ENCODE measurements at regions not wholly inside any gene's neighbourhood (a gene's known extent, or its start where the extent isn't known, plus 50 kb on each side); places are given as distances from the start of the nearest gene placed in this dataset.

DNA sequence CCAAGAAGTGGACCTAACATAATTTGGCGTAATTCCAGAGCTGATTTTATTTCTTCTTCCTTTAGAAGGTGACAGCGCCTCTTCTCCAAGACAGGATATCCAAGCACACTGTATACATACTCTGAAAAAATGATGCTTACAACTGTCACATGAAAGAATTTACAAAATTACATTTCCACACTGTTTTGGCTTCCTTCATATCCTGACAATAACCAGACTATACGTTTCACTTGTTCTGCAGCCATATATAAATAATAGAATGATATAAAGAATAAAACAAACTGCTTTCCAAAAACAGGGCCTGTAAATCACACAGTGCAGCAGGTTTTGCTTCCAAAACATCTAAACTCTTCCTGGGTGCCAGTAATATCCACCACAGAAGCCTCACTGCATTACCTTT lies 141.6 kb downstream of the FBXO8 start:
- no peaks in the 10 kb centered on the region for H3K4me1 Mint-ChIP-seq
- peaks cover 0 to 2% (median 0%) of the 10 kb centered on the region in 3 donors for H3K27me3 Mint-ChIP-seq (ENCODE audit: low read depth in 3 of 3)
- H3K4me3 Mint-ChIP-seq = no peak overlapping the region
- no peaks in the 10 kb centered on the region for H3K36me3 Mint-ChIP-seq
- no peak for DNase-seq
- no peak overlapping the region for H3K27ac Mint-ChIP-seq
- peaks cover 0 to 5% (median 0%) of the 10 kb centered on the region in 6 donors for H3K9me3 Mint-ChIP-seq

DNA sequence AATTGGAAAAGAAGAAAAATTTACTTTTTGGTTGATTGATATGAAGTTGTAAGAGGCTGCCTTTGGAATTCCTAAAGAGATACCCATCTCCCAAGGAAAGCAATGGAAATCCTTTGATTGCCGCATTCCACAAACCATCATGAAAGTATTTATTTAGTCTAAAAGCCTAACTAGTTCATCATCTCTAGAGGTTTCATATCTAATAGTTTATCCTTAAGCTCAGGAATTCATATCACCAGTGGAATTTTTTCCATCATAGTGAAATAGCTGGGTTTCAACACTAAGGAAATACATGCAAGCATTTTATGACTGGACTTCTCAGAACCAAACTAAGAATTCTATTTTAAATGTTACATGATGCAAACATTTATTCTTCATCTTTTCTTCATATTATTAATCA lies 144.9 kb downstream of the FBXO8 start:
- Mint-ChIP-seq H3K4me3 (no peak overlapping the region), H3K4me1 (no peaks in the 10 kb centered on the region), H3K27me3 (ENCODE audit: low read depth in 3 of 3) (peaks cover 0 to 2% (median 2%) of the 10 kb centered on the region in 3 donors), H3K27ac (no peak overlapping the region), H3K36me3 (no peaks in the 10 kb centered on the region), H3K9me3 (peaks cover 0 to 6% (median 0%) of the 10 kb centered on the region in 6 donors)
- DNase-seq = no peak

DNA sequence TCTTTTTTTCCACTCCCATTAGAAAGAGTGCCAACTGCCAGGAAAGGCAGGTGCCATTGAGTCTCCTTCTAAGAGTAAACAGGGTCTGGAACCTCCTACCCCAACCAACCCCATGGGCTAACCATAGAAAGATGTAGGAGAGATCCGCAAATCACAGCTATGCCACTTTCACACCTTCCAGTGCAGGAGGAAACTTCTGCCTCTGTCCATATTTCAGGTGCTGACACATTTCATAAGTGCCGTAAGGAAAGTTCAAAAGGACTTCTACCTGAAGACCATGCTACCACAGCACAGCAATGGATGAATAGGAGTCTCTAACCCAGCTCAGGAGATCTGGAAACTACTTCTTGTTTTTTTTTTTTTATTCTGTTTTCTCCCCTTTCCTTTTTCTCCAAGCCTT lies 145.8 kb downstream of the FBXO8 start:
- Mint-ChIP-seq H3K27me3 (ENCODE audit: low read depth in 3 of 3) (peaks cover 0 to 2% (median 2%) of the 10 kb centered on the region in 3 donors), H3K9me3 (peaks cover 0 to 6% (median 0%) of the 10 kb centered on the region in 6 donors), H3K4me1 (no peaks in the 10 kb centered on the region), H3K4me3 (no peak overlapping the region), H3K27ac (no peak overlapping the region), H3K36me3 (no peaks in the 10 kb centered on the region)
- DNase-seq = no peak

DNA sequence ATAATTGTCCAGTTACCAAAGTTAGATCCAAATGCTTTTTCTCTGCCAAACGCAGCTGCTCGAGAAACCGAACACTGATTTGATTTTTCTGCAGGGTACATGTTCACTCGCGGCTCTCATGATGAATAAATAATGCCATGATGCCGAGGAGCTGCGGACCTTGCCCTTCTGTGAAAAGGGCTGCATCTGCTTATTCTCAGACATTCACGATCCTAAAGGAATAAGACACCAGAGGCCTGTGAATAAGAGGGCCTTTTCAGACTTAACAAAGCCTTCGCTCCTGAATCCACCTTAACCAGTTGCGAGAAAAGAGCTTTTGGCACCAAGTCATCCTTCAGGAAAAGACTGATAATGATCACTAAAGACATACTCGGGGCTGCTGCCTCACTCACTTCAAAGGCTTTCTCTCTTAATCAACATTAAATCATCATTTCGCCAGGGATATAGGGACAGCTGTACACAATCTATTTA lies 147.5 kb downstream of the FBXO8 start:
- no peaks in the 10 kb centered on the region for H3K4me1 Mint-ChIP-seq
- peaks cover 0 to 4% (median 2%) of the 10 kb centered on the region in 3 donors for H3K27me3 Mint-ChIP-seq (ENCODE audit: low read depth in 3 of 3)
- DNase-seq = no peak
- H3K27ac Mint-ChIP-seq = no peak overlapping the region
- no peak overlapping the region for H3K4me3 Mint-ChIP-seq
- H3K36me3 Mint-ChIP-seq = no peaks in the 10 kb centered on the region
- peaks cover 0 to 6% (median under 1%) of the 10 kb centered on the region in 6 donors for H3K9me3 Mint-ChIP-seq

DNA sequence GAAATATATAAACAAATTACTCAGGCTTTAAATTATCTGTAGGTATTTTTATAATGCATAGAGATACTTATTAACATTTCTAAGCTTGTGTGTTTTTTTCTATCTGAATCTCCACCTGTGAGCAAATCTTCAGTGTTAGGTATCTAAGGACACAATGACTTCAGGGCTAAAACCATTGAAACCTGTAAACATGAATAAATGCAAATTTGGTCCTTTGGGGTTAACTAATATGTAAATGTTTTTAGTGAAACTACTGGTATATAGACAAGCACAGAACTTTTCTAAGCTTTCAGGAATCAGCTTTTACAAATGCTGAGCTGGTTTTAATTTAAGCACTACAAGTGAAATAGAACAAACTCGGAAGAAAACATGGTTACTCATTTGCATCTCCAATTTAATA lies 147.9 kb downstream of the FBXO8 start:
- Mint-ChIP-seq H3K4me1 (no peaks in the 10 kb centered on the region), H3K9me3 (peaks cover 0 to 6% (median under 1%) of the 10 kb centered on the region in 6 donors), H3K4me3 (no peak overlapping the region), H3K36me3 (no peaks in the 10 kb centered on the region), H3K27ac (no peak overlapping the region), H3K27me3 (ENCODE audit: low read depth in 3 of 3) (peaks cover 0 to 4% (median 2%) of the 10 kb centered on the region in 3 donors)
- no peak for DNase-seq

DNA sequence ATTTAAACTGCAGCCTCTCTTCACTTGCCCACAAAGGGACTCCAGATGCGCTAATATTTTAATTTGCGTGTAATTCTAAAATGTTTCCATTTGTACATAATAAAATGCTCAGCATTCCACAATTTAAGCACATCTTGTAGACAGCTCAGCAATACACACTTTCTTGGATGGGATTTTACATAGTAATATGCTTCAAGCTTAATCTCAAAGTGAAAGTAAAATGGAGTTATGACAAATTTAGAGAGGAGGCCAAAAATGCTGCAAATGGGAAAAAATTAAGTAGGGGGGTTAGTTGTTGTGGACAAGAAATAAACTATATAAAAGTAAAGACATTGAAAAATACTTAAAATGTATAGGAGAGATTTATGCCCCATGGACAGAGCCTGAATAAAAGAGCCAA lies 149.1 kb downstream of the FBXO8 start:
- H3K9me3 Mint-ChIP-seq = peaks cover 0 to 6% (median 2%) of the 10 kb centered on the region in 6 donors
- no peak overlapping the region for H3K4me3 Mint-ChIP-seq
- H3K4me1 Mint-ChIP-seq = no peaks in the 10 kb centered on the region

DNA sequence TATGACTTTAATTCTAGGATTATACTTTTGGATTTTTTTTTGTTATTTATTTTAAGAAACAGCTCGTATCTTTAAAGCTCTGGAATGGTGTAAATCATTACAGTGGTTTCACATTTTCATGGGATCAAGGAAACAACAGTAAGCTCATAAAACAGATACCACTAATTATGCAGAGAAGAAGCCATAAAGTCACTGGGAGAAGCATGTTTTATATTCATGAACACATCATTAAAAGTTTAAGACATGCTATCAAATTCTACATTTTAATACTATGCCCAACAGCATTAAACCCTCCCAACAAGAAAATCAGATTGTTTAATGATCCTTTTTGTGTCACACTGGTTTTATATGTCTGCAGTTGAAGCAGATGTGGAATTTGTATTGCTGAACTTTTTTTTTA lies 149.9 kb downstream of the FBXO8 start:
- peaks cover 0 to 6% (median 2%) of the 10 kb centered on the region in 6 donors for H3K9me3 Mint-ChIP-seq
- H3K36me3 Mint-ChIP-seq = no peaks in the 10 kb centered on the region
- H3K4me3 Mint-ChIP-seq = no peak overlapping the region
- peaks cover 0 to 5% (median 2%) of the 10 kb centered on the region in 3 donors for H3K27me3 Mint-ChIP-seq (ENCODE audit: low read depth in 3 of 3)
- H3K4me1 Mint-ChIP-seq = no peaks in the 10 kb centered on the region
- no peak for DNase-seq
- no peak overlapping the region for H3K27ac Mint-ChIP-seq

More for the DNA sequence above, 149.1 kb downstream of the FBXO8 start:
- no peak for DNase-seq
- Mint-ChIP-seq H3K36me3 (no peaks in the 10 kb centered on the region), H3K27ac (no peak overlapping the region), H3K27me3 (ENCODE audit: low read depth in 3 of 3) (peaks cover 0 to 5% (median 2%) of the 10 kb centered on the region in 3 donors)

DNA sequence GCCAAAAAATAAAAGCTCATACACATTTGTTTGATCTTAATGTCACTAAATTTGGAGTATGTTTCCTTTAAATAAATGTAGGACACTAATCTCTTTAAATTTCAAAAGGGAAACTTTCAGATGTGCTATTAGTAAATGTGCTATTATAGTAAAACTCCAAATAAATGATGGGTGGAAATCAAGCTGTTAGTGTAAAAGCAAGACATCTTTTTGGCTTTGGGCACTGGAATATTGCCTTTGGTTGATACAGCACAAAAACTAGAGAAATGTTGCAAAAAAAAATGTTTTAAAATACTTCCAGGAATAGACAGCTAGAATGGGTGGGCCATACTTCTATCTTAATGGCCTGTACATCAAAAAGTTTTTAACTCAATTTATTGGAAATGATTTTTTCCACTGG lies 151.6 kb downstream of the FBXO8 start:
- peaks cover 0 to 6% (median 2%) of the 10 kb centered on the region in 6 donors for H3K9me3 Mint-ChIP-seq
- H3K4me3 Mint-ChIP-seq = no peak overlapping the region
- no peak for DNase-seq
- peaks cover 0 to 7% (median 2%) of the 10 kb centered on the region in 3 donors for H3K27me3 Mint-ChIP-seq (ENCODE audit: low read depth in 3 of 3)
- no peak overlapping the region for H3K27ac Mint-ChIP-seq
- H3K36me3 Mint-ChIP-seq = no peaks in the 10 kb centered on the region
- H3K4me1 Mint-ChIP-seq = no peaks in the 10 kb centered on the region

DNA sequence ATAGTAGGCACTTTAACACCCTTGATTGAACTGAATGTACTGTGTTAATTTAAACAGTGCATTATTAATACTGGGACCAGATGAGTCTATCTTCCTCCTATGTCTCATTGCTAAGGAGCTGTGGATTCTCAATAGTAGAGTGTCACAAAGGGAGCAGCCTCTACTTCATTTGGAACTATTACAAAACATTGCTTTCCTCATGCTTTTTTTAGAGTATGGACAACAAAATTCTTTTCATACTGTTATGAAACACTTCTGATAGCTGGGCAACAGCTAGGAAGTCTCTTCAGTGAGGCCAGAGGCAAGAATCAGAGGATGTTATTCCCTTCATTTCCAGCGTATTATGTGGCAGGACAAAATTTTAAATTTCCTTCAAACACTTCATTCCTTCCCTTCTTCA lies 160.8 kb downstream of the FBXO8 start:
- no peak overlapping the region for H3K27ac Mint-ChIP-seq
- peaks cover 0 to 2% of the 10 kb centered on the region in 2 donors for H3K4me1 Mint-ChIP-seq
- no peak overlapping the region for H3K4me3 Mint-ChIP-seq
- DNase-seq = no peak
- H3K36me3 Mint-ChIP-seq = no peaks in the 10 kb centered on the region
- H3K27me3 Mint-ChIP-seq (ENCODE audit: low read depth in 3 of 3) = peaks cover 2 to 18% (median 9%) of the 10 kb centered on the region in 3 donors
- H3K9me3 Mint-ChIP-seq = peaks cover 0 to 3% (median 0%) of the 10 kb centered on the region in 6 donors

DNA sequence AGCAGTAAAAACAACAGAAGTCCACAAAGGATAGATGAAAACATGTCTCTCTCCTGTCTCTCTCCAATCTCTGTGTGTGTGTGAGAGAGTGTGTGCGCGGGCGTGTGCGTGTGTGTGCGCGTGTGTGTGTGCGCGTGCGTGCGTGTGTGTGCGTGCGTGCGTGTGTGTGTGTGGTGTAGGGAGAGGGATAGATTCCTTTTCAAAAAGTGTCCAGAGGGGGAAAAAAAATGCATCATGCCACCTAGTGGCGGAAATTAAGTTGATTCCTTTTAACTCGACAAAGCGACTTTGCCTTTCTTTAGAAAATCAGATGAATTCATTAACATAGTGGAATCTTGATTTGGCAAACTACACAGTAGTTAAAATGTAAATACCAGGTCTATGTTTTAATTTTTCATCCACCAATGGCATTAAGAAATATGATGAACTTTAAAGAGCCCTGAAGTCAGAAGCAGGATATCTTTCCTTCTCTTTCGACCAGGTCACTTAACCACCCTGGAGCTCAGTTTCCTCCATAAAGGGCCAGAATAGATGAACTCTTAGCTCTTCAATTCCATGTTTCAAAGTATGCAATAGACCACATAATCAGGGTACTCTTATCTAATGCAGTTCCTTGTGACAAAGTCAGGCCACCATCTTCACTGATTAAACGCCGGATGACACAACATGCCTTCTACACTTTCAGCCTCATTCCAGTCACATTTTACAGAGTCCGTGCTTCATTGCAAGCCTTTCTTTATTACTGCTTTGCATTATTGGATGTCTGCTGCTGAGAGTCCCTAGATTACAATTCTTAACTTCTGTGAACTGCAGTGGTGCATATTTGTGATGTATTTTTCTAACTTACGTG lies 162.8 kb downstream of the FBXO8 start:
- no peak overlapping the region for H3K27ac Mint-ChIP-seq
- no peaks in the 10 kb centered on the region for H3K36me3 Mint-ChIP-seq
- H3K4me1 Mint-ChIP-seq = peaks cover 0 to 2% of the 10 kb centered on the region in 2 donors
- no peak for DNase-seq
- H3K9me3 Mint-ChIP-seq = peaks cover 0 to 3% (median 0%) of the 10 kb centered on the region in 6 donors
- no peak overlapping the region for H3K4me3 Mint-ChIP-seq
- H3K27me3 Mint-ChIP-seq (ENCODE audit: low read depth in 3 of 3) = peaks cover 2 to 22% (median 9%) of the 10 kb centered on the region in 3 donors

DNA sequence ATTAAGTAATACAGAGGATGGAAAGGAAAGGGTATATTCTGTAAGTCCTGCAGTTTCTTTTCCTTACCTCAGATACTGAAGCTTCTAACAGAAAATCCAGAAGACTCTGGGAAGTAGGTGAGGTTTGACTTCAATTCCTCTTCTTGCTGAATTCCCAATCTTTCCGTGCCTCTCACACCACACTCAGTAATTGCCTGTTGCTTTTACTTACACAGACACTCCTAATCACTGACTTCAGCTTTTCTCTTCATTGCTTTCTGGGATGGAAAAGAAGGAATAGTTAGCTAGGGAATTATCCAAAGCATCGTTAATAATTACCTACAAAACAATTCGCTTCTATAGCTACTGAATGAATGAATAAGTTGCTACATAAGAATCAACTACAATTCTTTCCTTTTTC lies 163.6 kb downstream of the FBXO8 start:
- peaks cover 0 to 2% of the 10 kb centered on the region in 2 donors for H3K4me1 Mint-ChIP-seq
- H3K27ac Mint-ChIP-seq = no peak overlapping the region
- H3K36me3 Mint-ChIP-seq = no peaks in the 10 kb centered on the region
- peaks cover 0 to 3% (median 0%) of the 10 kb centered on the region in 6 donors for H3K9me3 Mint-ChIP-seq
- H3K4me3 Mint-ChIP-seq = no peak overlapping the region
- peaks cover 4 to 20% (median 9%) of the 10 kb centered on the region in 3 donors for H3K27me3 Mint-ChIP-seq (ENCODE audit: low read depth in 3 of 3)
- DNase-seq = no peak

DNA sequence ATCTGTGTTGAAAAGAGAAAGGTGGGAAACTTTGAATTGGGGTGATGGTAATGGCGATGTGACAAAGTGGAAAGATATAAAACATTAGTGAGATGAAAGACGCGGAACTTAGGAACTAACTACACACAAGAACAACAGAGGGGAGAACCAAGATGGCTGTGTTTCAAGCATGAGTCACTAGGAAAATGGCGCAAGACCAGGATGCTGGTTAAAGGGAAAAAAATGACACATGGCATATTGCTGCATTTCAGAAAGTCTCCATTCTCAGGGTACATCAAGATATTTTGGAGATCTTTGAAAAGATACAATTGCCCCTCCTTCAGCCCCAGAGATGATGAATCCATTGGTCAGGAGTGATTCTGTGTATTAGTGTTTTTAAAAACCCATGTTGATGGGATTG lies 164.4 kb downstream of the FBXO8 start:
- Mint-ChIP-seq H3K36me3 (no peaks in the 10 kb centered on the region), H3K9me3 (peaks cover 0 to 3% (median 0%) of the 10 kb centered on the region in 6 donors), H3K27ac (no peak overlapping the region), H3K4me1 (peaks cover 0 to 2% of the 10 kb centered on the region in 2 donors), H3K27me3 (ENCODE audit: low read depth in 3 of 3) (peaks cover 4 to 18% (median 9%) of the 10 kb centered on the region in 3 donors), H3K4me3 (no peak overlapping the region)
- DNase-seq = no peak

DNA sequence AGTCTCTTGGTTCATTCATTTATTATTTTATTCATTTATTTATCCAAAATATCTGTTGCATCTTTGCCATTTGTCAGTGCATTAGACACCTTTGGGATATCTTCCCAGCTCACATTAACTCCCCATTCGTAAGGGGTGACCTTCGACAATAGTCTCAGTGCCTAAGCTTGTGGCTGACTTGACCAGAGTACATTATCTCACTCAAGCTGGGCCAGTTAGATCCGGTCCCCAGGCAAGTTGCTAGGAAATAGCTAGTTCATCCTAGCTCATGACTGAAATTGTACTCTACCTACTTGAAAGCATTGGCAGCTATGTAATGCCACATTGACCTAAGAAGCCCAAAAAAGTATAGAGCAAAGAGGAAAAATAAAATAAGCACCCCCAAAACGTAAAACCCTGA lies 165.3 kb downstream of the FBXO8 start:
- Mint-ChIP-seq H3K27me3 (ENCODE audit: low read depth in 3 of 3) (peaks cover 4 to 21% (median 9%) of the 10 kb centered on the region in 3 donors), H3K9me3 (peaks cover 0 to 3% (median 0%) of the 10 kb centered on the region in 6 donors), H3K4me1 (peaks cover 0 to 2% of the 10 kb centered on the region in 2 donors), H3K4me3 (no peak overlapping the region), H3K36me3 (no peaks in the 10 kb centered on the region), H3K27ac (no peak overlapping the region)
- DNase-seq = no peak

DNA sequence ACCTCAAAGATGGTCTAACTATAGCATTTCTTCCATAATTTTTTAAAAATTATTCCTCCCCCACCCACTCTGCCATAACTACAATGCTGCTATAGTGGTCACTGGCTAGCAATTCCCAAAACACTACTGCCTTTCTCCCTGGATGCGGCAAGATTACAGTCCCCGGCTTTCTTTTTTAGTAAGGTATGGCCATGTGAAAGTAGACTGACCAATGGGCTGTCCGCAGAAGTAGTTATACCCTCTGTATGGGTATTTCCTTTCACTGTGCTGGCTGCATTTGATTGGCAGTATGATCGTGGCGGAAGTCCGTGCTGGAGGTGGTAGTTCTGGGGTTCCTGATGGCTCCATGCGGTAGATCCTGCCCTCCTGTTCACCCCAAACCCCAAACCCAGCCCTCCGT lies 166.0 kb downstream of the FBXO8 start:
- H3K4me1 Mint-ChIP-seq = peaks cover 0 to 2% of the 10 kb centered on the region in 2 donors
- no peaks in the 10 kb centered on the region for H3K36me3 Mint-ChIP-seq
- DNase-seq = no peak
- no peak overlapping the region for H3K4me3 Mint-ChIP-seq
- H3K27me3 Mint-ChIP-seq (ENCODE audit: low read depth in 3 of 3) = peaks cover 4 to 18% (median 9%) of the 10 kb centered on the region in 3 donors
- H3K27ac Mint-ChIP-seq = no peak overlapping the region
- peaks cover 0 to 3% (median 0%) of the 10 kb centered on the region in 6 donors for H3K9me3 Mint-ChIP-seq
